Endothelial cell of umbilical vein (primary cell): ENCODE measurements at regions not wholly inside any gene's neighbourhood (a gene's known extent, or its start where the extent isn't known, plus 50 kb on each side); places are given as distances from the start of the nearest gene placed in this dataset.

Experiments
- BruUV-seq: library from RNA; stranded (reverse); fragments of 400-500 nt; replicated peaks from 2 replicates; lab custom pipeline; 2021; lab: Mats Ljungman, UMichigan
- CTCF ChIA-PET: fragments of 300-600, 350-600 bp; sonication (Branson Sonifier 250); formaldehyde crosslinking; loops from one replicate; lab custom pipeline; 2021; ENCODE audit warnings: antibody characterized with exemption, inconsistent platforms; lab: Charles Lee
- POLR2A ChIA-PET: fragments of 300-600, 350-600 bp; sonication (Branson Sonifier 250); formaldehyde crosslinking; loops from one replicate; lab custom pipeline; 2021; ENCODE audit warnings: antibody characterized with exemption, inconsistent platforms; lab: Charles Lee
- DNase-seq: peaks from one replicate; pipeline ENCODE4 v3.0.0-alpha.2; 2011; ENCODE audit warnings: low read depth, low spot score
- FAIRE-seq: peaks from 2 replicates; lab custom pipeline; 2011; peaks lifted over from hg19 to GRCh38; lab: Jason Lieb, UNC
- H2AFZ ChIP-seq: 2 replicates; pipeline ENCODE4 v1.6.0; 2012; ENCODE audit warnings: low read depth, low read length, control low read depth, inconsistent platforms
- H3K27ac ChIP-seq: 2 replicates; pipeline ENCODE4 v1.5.1; 2011; ENCODE audit warnings: low read depth, mild to moderate bottlenecking, control low read depth, low read length, moderate library complexity; ENCODE audit not compliant: insufficient read depth
- H3K27me3 ChIP-seq, 2 experiments: 2 replicates each; pipeline versions ENCODE4 v1.6.0 to v1.6.1; 2011; ENCODE audit warnings: low read length in 2 of 2, mixed read lengths in 1 of 2; ENCODE audit not compliant: control insufficient read depth in 2 of 2, insufficient read depth in 2 of 2
- H3K36me3 ChIP-seq, 2 experiments: 2 replicates in 1 of 2; 3 replicates in 1 of 2; pipeline ENCODE4 v1.5.1; 2011; ENCODE audit warnings: low read length in 2 of 2, mild to moderate bottlenecking in 1 of 2, moderate library complexity in 1 of 2; ENCODE audit not compliant: control insufficient read depth in 2 of 2, insufficient read depth in 2 of 2; ENCODE audit errors: extremely low read depth in 1 of 2
- H3K4me1 ChIP-seq: 3 replicates; pipeline ENCODE4 v1.5.1; 2011; ENCODE audit warnings: mild to moderate bottlenecking, low read length; ENCODE audit not compliant: control insufficient read depth, insufficient read depth; ENCODE audit errors: extremely low read depth
- H3K4me2 ChIP-seq: 2 replicates; pipeline ENCODE4 v1.6.1; 2011; ENCODE audit warnings: low read length, control low read depth, mixed read lengths; ENCODE audit not compliant: insufficient read depth
- H3K4me3 ChIP-seq, 3 experiments: fragments of 200-600 bp in 1 of 3; sonication (generic), shearing (Covaris generic) in 1 of 3; replicated peaks in 1 of 3; 2 replicates each; pipeline ENCODE4 v1.5.1; 2011 to 2016; ENCODE audit warnings: control low read depth in 3 of 3, low read length in 3 of 3, mild to moderate bottlenecking in 2 of 3, inconsistent platforms in 1 of 3, low read depth in 1 of 3, moderate library complexity in 1 of 3; ENCODE audit not compliant: insufficient read depth in 1 of 3
- H3K79me2 ChIP-seq: 2 replicates; pipeline ENCODE4 v1.6.0; 2012; ENCODE audit warnings: low read length, inconsistent platforms; ENCODE audit not compliant: control insufficient read depth, insufficient read depth
- H3K9ac ChIP-seq: replicated peaks from 2 replicates; pipeline ENCODE3; 2011; ENCODE audit warnings: low read length, control low read depth; ENCODE audit not compliant: insufficient read depth; ENCODE audit errors: extremely low read depth
- H3K9me1 ChIP-seq: replicated peaks from 3 replicates; pipeline ENCODE4 v1.6.0; 2011; ENCODE audit warnings: mild to moderate bottlenecking, low read length; ENCODE audit not compliant: control insufficient read depth, insufficient read depth; ENCODE audit errors: extremely low read depth
- H3K9me3 ChIP-seq: replicated peaks from 2 replicates; pipeline ENCODE4 v1.5.1; 2012; ENCODE audit warnings: low read length, inconsistent platforms; ENCODE audit not compliant: control insufficient read depth, insufficient read depth
- H4K20me1 ChIP-seq: replicated peaks from 2 replicates; pipeline ENCODE3; 2011; ENCODE audit warnings: mild to moderate bottlenecking, low read length; ENCODE audit not compliant: control insufficient read depth, insufficient read depth; ENCODE audit errors: extremely low read depth
- EZH2 ChIP-seq: IDR thresholded peaks from 2 replicates; pipeline ENCODE4 v1.6.1; 2012; ENCODE audit warnings: borderline replicate concordance, low read depth, mild to moderate bottlenecking, moderate library complexity, low read length, inconsistent platforms; ENCODE audit not compliant: severe bottlenecking
- FOS ChIP-seq: IDR thresholded peaks from 2 replicates; pipeline ENCODE4 v1.6.1; 2011; ENCODE audit warnings: mild to moderate bottlenecking, low read length, moderate library complexity, borderline replicate concordance; ENCODE audit not compliant: insufficient read depth
- GATA2 ChIP-seq: IDR thresholded peaks from 2 replicates; pipeline ENCODE4 v1.7.0; 2011; ENCODE audit warnings: low read depth, mild to moderate bottlenecking, moderate library complexity, mixed read lengths, low read length; ENCODE audit not compliant: insufficient read length, insufficient read depth
- JUN ChIP-seq: IDR thresholded peaks from 2 replicates; pipeline ENCODE4 v1.6.1; 2011; ENCODE audit warnings: borderline replicate concordance, low read depth; ENCODE audit not compliant: insufficient read length, insufficient read depth
- MYC ChIP-seq: IDR thresholded peaks from one replicate; pipeline ENCODE4 v1.6.1; 2011; ENCODE audit warnings: mild to moderate bottlenecking, low read depth, low read length
- POLR2A ChIP-seq: IDR thresholded peaks from 2 replicates; pipeline ENCODE4 v1.6.1; 2012; ENCODE audit warnings: low read depth, mild to moderate bottlenecking, control low read depth, low read length
- POLR2AphosphoS5 ChIP-seq: IDR thresholded peaks from 2 replicates; pipeline ENCODE4 v1.6.1; 2012; ENCODE audit warnings: low read depth, mild to moderate bottlenecking, control low read depth, low read length, moderate library complexity; ENCODE audit not compliant: insufficient read depth
- dilution Hi-C: fragments of 300-500 bp; cut with MboI; formaldehyde crosslinking; loops from one replicate; pipeline ENCODE4 v1.15.0; 2019; ENCODE audit warnings: low sequenced_read_pairs; ENCODE audit not compliant: extremely low pct_ligation_motif_present
- intact Hi-C: fragments of 100-400 bp; cut with micrococcal nuclease; formaldehyde crosslinking; loops from one replicate; pipeline ENCODE4 v1.10.0; 2022
- TF ChIP-seq, protein P1 (sequence below): IDR thresholded peaks from 2 replicates; pipeline ENCODE4 v1.6.1; 2011; ENCODE audit not compliant: insufficient read depth, insufficient read length
- TF ChIP-seq, protein P2 (sequence below), 2 donors: IDR thresholded peaks; 1 replicate in 1 of 2; 2 replicates in 1 of 2; pipeline ENCODE4 v1.5.1; 2011; ENCODE audit warnings: low read length in 2 of 2, mild to moderate bottlenecking in 2 of 2, moderate library complexity in 2 of 2, control low read depth in 1 of 2, inconsistent platforms in 1 of 2, low read depth in 1 of 2; ENCODE audit not compliant: insufficient read depth in 1 of 2; ENCODE audit errors: extremely low read depth in 1 of 2

DNA sequence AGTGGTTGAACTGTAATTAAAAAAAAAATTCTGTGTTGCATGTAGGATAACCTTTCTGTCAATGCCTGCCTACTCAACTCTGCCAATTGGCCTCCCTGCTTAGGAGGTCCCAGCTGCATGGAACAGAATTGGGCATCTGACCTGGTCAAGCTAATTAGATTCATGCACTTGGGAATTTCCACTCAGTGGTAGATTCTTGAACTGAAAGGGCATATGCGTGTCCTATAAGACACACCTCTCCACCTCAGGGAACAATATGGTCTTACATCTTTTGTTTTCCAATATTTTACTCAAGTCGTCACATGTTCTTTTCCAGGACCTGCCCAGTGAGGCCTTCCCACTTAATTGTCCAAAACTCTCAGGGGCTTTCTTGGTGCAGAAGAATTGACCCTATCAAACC lies 68.1 kb upstream of the TLK1 start:
- Histone ChIP-seq H3K36me3 (no peaks in the 10 kb centered on the region), H2AFZ (no peak overlapping the region), H3K9ac (no peak overlapping the region), H3K4me3 (no peak overlapping the region), H3K79me2 (no peaks in the 10 kb centered on the region), H3K9me3 (no peaks in the 10 kb centered on the region), H3K27me3 (peaks cover 0 to 2% of the 10 kb centered on the region in 2 experiments), H3K9me1 (no peaks in the 10 kb centered on the region), H3K4me1 (peaks cover 8% of the 10 kb centered on the region), H3K27ac (no peak overlapping the region), H3K4me2 (no peak overlapping the region), H4K20me1 (no peaks in the 10 kb centered on the region)
- POLR2A ChIA-PET: no interaction called here
- BruUV-seq: no TSS peak
- FAIRE-seq (no peak), DNase-seq (no peak)
- CTCF ChIA-PET: interaction anchor here (1.2 to 1.9 kb wide), 3 partner anchors 15 to 87 kb away, joined by 3 to 4 read pairs (median 3); no protein-coding TSS in a partner anchor
- dilution Hi-C loops (no loop called here), intact Hi-C loops (no loop called here)
- TF ChIP-seq POLR2AphosphoS5 (no peak), FOS (no peak), MYC (no peak), JUN (no peak), POLR2A (no peak), EZH2 (no peak), GATA2 (no peak)
- TF ChIP-seq, protein P1, sequence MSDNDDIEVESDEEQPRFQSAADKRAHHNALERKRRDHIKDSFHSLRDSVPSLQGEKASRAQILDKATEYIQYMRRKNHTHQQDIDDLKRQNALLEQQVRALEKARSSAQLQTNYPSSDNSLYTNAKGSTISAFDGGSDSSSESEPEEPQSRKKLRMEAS: no peak
- TF ChIP-seq, protein P2, sequence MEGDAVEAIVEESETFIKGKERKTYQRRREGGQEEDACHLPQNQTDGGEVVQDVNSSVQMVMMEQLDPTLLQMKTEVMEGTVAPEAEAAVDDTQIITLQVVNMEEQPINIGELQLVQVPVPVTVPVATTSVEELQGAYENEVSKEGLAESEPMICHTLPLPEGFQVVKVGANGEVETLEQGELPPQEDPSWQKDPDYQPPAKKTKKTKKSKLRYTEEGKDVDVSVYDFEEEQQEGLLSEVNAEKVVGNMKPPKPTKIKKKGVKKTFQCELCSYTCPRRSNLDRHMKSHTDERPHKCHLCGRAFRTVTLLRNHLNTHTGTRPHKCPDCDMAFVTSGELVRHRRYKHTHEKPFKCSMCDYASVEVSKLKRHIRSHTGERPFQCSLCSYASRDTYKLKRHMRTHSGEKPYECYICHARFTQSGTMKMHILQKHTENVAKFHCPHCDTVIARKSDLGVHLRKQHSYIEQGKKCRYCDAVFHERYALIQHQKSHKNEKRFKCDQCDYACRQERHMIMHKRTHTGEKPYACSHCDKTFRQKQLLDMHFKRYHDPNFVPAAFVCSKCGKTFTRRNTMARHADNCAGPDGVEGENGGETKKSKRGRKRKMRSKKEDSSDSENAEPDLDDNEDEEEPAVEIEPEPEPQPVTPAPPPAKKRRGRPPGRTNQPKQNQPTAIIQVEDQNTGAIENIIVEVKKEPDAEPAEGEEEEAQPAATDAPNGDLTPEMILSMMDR (IDR thresholded peaks at IDR 0.05; ENCODE audit: extremely low read depth in 1 of 2, insufficient read depth in 1 of 2, low read depth in 1 of 2, low read length in 2 of 2): no peak
